Stimulated activated CD4-positive, alpha-beta T cell treated with anti-CD3 and anti-CD28 coated beads, Interleukin-4, amount 100 ng/mL, for 1 hour (primary cell): ENCODE measurements at regions not wholly inside any gene's neighbourhood (a gene's known extent, or its start where the extent isn't known, plus 50 kb on each side); places are given as distances from the start of the nearest gene placed in this dataset.

Experiments used
- DNase-seq: peaks from one replicate; pipeline ENCODE4 v3.0.0-alpha.2; 2020

GRCh38 chr2:226364217-226364616, 435.4 kb downstream of the IRS1 start:
- no peak for DNase-seq

- DNase-seq = no peak
Observed at GRCh38 chr2:226362980-226363379, 436.6 kb downstream of the IRS1 start.

DNA sequence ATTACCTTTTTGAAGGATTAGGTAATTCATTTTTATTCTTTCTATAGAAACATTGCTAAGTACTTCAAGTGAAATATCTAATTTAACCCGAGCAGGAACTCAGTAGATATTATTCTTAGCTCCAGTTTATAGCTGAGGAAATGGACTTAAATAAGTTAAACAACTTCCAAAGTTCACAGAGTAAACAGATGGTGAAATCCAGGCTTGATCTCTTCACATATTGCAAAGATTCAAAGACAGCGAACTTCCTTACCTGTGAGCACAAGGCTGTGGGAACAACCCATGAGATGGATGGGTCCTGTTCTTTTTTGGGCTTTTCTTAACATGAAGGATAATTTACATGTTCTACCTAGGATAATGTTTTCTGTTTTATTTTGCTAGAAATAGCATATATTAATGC, 439.0 kb downstream of the IRS1 start:
- DNase-seq = no peak

- no peak for DNase-seq
Observed at GRCh38 chr2:226358688-226359087, 440.9 kb downstream of the IRS1 start.

- DNase-seq = no peak
Observed at GRCh38 chr2:226357816-226358215, 441.8 kb downstream of the IRS1 start.

GRCh38 chr2:226355600-226355999, 444.0 kb downstream of the IRS1 start:
- no peak for DNase-seq

- no peak for DNase-seq
Observed at GRCh38 chr2:226354434-226354833, 445.2 kb downstream of the IRS1 start.

- no peak for DNase-seq
Observed at GRCh38 chr2:226352941-226353560, 446.6 kb downstream of the IRS1 start.

GRCh38 chr2:226351711-226352110, 447.9 kb downstream of the IRS1 start:
- no peak for DNase-seq

DNA sequence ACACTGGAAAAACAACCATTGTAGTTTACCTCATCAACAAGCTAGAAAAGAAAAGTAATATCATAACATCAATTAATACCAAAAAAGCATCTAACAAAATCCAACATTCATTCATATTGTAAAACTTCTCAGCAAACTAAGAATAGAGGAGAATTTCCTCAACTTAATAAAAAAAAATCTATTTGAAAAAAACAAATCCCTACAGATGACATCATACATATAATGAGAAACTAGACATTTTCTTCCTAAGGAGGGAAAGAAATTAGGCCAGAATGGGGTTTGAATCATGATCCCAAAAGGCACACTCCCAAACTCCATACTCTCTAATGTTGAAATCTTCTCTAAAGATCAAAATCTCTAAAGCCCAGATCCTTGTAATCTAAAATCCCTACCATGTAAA, 460.0 kb downstream of the IRS1 start:
- no peak for DNase-seq

DNA sequence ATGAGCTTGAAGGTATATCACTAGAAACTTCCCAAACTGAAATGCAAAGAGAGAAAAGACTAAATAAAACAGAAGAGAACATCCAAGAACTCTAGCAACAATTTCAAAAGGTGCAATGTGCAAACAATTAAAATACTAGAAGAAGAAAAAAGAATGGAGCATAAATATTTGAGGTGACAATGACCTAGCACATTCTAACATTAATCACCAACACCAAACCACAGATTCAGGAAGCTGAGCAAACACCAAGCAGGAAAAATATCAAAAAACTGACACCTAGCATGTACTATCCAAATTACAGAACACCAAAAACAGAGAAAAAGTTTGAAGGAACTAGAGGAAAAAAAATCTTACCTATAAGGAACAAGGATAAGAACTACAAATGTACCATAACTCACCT, 460.8 kb downstream of the IRS1 start:
- DNase-seq = no peak

DNA sequence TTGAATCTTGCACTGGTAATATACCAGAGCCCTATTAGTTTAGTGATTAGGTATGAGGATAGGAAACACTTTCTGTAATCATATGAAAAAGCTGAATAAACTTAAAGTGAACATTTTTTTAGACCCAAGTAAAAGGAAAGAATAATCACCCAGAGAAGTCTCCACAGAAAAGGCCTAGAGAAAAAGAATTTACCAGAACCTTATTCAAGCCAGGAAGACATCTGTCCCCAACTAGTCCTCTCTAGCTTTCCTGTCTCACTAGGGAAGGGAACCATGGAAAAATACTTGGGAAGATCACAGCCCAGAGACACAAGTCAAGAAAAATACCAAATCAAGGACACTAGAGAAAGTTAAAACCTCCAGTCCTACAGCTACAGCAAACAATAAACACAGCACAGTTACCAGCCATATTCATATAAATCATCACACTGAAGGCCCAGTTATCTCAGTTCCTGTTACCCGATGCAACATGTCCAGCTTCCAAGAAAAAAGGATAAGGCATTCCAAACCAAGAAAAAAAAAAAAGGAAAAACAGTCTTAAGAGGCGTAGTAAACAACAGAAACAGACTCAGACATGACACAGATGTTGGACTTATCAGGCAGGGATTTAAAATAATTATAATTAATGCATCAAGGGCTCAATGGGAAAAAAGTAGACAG, 461.5 kb downstream of the IRS1 start:
- no peak for DNase-seq

DNA sequence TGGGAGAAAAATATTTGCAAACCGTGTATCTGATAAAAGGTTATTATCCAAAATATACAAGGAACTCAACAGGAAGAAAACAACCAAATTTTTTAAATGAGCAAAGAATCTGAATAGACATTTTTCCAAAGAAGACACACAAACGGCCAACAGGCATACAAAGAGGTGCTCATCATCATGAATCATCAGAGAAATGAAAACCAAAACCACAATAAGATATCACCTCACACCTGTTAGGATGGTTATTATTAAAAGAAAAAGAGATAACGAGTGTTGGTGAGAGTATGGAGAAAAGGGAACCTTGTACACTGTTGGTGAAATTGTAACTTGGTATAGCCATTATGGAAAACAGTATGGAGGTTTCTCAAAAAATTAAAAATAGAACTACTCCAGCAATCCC, 463.3 kb downstream of the IRS1 start:
- no peak for DNase-seq

DNA sequence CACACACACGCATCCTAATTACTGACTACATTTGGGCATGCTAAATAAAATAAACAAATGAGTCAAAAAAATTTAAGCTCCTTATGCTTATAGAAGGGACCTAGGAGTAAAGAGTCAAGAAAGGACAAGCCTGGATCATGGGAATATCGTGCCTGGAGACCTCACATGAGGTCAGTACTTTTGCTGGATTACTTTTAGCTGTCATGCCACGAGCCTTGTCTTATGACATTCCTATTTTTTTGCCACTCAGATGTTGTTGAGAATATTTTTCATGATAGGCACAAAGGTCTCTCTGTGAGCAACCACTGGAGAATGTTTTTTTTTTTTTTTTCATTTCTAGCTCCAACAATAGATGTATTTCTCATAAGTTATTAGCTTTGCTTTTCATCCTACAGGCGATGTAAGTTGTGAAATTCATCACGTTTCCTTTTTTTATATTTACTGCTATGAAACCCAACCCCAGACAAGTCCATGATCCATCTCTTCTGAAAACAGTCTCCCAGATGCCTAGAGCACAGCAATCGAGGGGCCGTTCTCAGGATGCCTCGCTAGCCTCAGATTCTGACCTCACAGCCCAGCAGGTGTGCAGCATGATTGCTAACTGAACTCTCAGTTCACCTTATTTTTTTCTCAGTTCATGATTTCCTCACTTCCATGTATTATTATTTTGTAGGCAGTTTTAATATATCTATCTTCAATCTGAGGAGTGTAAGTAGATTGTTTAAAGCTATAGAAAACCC, 464.5 kb downstream of the IRS1 start:
- DNase-seq = no peak

GRCh38 chr2:226333388-226333787, 466.2 kb downstream of the IRS1 start:
- DNase-seq = no peak

DNA sequence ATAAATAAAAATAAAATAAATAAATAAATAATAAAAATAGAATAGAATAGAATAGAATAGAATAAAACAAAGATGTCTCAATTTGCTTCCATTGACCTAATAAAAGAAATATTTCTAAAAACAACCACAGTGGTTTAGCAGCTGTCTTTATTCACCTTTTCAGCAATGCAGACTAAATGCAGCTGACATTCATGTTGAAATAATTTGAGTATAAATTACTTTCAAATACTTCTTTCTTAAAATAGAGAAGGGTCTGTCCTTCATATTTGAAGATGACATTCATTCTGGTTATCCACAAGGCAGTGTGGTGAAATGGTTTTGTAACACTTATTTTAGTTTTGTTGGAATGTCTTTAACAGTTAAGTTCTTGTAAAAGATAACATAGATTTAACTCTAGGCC, 469.4 kb downstream of the IRS1 start:
- no peak for DNase-seq

- DNase-seq = no peak
Observed at GRCh38 chr2:226329180-226329579, 470.4 kb downstream of the IRS1 start.

DNA sequence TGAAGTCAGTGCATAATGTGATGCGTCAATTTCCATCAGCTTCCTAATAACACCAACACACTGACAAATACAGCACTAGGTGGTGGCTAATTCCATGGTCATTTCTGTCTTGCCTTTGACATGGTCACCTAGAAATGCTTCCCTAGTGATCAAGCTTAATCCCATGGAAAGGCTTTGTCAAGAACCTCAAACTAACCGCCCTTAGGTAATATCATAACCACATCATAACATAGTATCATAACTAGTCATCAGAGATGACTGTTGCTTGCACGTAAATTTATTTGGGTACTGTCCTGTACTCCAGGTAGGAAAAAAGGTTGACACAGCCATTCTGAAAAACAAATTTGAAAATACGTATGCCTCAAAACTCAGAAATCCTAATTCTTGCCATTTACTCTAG, 471.8 kb downstream of the IRS1 start:
- no peak for DNase-seq

DNA sequence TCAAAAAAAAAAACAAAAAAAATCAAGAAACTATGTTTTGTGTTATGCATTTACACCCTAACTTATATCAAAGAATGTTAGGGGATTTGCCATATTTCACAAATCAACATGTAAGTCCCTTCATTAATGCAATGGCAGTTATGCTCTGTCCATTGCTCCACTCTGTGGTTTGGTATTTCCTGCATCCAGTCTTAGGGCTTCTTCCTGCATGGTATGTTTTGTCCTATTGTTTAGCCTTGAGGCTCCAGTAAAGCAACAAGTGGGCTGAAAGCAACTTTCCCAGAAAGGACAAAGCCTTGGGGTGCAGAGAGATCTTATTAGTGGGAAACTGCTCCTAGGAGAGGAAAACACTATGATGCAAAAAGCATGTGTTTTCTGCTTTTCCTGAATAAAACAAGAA, 474.1 kb downstream of the IRS1 start:
- no peak for DNase-seq

- DNase-seq = no peak
Observed at GRCh38 chr2:226320076-226320948, 479.3 kb downstream of the IRS1 start.

DNA sequence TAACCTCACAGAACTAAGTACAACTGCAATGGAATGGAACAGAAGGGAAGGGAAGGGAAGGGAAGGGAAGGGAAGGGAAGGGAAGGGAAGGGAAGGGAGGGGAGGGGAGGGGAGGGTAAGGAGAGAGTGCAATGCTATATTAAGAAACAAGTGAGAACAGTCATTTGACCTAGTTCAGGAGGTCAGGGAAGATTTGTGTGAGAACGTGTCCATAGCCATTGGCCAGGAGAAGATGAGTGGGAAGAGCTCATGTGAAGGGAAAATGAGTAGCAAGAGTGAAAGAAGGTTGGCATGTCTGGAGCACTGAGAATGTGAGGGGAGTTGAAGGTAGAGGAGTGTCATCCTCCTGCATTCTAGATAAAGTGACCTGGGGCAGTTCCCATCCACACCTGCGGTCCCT, 481.6 kb downstream of the IRS1 start:
- no peak for DNase-seq

- no peak for DNase-seq
Observed at GRCh38 chr2:226313060-226313459, 486.6 kb downstream of the IRS1 start.

- DNase-seq = no peak
Observed at GRCh38 chr2:226312155-226312554, 487.5 kb downstream of the IRS1 start.
